HG03469 (cell line): ENCODE measurements at regions not wholly inside any gene's neighbourhood (a gene's known extent, or its start where the extent isn't known, plus 50 kb on each side); places are given as distances from the start of the nearest gene placed in this dataset.
"Not testable (repeated sequence)": the region's sequence is repeated elsewhere in the genome, so short reads cannot be mapped to it uniquely, and the experiment has no call there.

ENCODE experiments used
- ATAC-seq: cut with Tn5 transposase; IDR thresholded peaks from one replicate; pipeline ENCODE4 v1.9.1; 2021; ENCODE audit warnings: mild to moderate bottlenecking, moderate library complexity, moderate number of reproducible peaks; ENCODE audit not compliant: unreplicated experiment

DNA sequence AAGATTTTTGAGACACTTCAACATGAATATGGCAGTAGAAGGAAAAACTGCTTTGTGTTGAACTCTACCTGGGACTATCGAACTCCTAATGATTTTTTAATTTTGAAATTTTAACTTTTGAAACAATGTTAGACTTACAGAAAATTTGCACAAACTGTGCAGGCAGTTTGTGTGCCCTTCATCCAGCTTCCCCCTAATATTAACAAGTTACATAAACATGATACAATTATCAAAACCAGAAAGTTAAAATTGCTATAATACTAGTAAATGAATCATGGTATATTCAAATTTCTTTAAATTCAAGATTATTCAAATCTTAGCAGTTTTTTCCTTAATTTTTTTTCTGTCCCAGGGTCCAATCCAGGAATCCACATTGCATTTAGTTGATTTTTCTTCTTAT is 278.9 kb downstream of the ADGRL2 start:
- ATAC-seq: no peak

DNA sequence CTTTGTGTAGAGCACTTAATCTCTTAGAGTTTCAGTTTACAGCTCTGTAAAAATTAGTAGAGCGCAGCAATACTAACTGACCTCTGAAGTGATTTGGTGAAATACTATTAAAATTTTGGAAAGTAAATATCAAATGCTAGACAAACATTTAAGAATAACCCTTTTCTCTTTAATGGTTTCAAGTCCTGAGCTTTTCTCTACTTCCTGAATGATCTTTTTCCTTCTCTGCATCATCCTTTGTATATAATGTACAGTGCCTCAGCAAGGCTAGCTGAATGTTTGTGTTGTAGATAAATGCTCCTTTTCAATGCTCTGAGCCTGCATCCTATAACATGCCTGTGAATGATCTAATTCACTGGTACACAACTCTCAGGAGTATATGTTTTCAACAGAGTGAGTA is 272.9 kb downstream of the ADGRL2 start:
- no peak for ATAC-seq

DNA sequence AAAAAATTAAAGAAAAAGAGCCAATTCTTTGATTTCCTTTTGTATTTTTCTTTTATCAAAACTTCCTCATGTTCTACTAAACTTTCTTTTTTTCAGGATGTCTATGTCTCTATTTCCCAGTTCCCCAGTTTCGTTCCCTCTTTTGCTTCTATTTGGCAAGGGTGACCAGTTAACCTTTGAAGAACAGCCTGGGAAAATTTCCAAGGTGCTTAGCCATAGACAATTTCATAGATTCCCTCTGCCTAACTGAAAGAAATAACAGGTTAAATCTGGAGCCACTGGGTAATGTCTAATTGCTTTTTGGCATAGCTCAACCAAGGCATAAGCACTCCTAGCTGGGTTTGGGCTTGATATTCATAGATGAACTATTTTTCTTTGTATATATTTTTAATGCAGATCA is 272.3 kb downstream of the ADGRL2 start:
- no peak for ATAC-seq

DNA sequence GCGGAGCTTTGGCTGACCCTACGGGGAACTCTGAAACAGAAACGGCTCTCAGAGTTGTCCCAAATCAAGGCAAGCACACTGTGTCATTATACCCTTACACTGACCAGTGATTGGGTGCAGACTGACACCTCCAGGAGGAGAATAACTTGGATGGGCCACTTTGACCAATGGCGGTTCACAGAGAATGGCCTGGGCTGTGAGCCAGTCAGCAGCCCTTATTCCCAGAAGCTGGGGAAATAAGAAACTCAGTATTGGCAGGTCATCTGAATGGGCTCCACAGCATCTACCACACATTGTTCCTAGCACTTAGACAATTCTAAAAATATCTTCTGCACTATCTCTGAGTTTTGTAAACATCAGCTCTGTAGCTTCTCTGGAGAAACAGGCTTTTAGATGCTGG is 265.2 kb downstream of the ADGRL2 start:
- ATAC-seq: no peak

DNA sequence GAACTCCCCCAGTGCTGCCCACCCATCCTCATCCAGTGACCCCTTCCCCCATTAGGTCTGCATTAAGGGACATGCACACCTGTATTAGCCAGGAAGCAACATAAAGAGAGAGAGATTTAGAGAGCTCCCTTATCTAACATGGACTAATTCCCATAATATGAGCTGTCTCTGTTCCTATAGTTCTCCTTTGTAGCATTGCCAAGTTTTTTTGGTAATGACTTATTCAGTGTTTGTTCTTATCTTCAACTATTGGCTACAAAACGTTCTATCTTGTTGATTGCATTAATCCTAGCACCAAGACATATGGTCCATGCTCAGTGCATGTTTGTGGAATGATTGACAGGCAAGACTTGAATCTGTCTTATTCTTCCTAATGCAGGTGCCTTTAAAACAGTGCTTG is 264.0 kb downstream of the ADGRL2 start:
- no peak for ATAC-seq

DNA sequence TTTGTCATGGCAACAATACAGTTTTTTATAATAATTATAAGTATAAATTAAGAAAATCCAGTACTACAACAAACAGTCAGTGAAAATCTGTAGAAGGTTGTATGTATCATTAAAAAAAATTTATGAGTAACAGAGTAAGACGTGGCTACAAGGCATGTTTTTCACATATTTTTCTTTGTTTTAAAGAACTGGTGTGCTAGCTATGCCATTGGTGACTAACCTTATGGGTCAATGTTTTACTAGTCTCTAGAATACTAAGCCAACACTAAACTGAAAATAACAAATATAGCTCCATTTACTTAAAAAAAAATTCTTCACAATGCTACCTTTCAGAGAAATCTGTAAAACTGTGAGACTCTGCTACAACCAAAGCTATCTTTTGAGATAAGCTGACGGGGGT is 261.5 kb downstream of the ADGRL2 start:
- no peak for ATAC-seq

DNA sequence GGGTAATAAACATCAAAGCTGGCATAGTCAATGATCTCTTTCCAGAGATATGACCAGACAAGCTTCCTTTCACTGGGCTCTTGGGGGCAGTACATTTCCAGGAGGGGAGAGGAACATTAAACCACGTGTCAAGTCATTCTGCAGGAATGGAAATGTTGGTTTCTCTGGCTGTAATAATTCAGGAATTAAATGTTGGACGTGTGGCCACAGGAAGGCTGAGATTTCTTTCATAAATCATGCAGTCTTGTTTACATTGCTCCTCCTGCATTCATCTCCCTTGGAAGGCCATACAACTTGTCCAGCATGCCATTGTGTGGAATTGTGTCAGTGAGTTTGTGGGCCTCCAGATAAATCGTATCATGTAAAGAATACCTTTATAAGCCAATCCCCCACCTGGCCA is 259.2 kb downstream of the ADGRL2 start:
- ATAC-seq: no peak

DNA sequence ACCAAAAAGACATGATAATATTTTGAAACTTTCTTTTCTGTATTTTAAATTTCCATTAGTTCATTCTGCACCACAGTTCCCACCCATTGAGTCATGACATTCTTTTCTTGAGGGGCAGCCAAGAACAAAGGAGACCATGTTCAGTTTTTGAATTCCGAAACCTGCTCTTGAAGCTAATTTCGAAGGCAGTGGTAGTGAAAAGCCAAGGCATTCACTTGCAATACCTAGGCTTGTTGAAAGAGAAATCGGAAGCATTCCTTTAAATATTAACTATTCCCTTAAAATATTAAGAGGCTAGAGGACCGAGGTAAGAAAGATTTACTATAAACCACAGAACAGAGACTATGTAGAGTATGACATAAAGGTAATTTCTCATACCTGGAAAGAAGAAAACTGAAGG is 256.3 kb downstream of the ADGRL2 start:
- no peak for ATAC-seq

DNA sequence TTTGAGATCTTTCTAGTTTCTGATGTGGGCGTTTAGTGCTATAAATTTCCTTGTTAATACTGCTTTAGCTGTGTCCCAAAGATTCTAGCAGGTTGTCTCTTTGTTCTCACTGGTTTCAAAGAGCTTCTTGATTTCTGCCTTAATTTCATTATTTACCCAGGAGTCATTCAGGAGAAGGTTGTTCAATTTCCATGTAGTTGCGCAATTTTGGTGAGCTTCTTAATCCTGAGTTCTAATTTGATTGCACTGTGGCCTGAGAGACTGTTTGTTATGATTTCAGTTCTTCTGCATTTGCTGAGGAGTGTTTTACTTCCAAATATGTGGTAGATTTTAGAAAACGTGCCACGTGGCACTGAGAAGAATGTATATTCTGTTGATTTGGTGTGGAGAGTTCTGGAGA is 254.6 kb downstream of the ADGRL2 start:
- not testable (repeated sequence) for ATAC-seq

DNA sequence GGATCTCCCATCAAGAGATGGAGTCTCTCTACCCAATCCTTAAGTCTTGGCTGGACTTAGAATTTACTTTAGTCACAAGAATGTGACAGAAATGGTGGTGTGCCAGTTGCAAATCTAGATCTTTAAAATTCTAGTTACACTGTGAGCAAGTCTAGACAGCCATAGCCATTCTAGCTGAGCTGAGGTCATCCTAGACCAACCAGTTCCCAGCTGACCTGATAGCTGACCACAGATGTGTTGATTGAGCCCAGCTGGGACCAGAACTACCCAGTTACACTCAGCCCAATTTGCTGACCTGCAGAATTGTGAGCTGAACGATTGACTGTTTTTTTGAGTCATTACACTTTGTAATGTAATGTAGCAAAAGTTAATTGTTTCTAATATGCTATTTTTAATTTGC is 251.8 kb downstream of the ADGRL2 start:
- ATAC-seq: no peak

DNA sequence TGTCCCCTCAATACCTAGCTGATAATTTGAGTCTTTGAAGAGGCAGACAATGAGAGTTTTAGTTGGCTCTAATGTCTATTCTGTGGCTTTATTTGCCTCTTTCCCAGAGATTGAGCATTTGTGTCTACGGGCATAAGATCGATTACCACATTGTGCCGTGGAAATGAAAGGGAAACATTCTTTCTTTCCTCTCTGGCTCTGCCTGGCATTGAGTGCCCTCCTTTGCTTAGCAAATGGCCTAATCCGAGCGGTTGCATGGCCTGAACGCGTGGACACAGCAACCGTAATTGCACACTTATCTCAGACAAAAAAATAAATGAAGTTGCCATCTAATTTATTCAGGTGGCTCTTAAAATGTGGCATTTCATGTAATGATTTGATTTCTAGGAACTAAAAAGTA is 247.9 kb downstream of the ADGRL2 start:
- ATAC-seq: no peak

DNA sequence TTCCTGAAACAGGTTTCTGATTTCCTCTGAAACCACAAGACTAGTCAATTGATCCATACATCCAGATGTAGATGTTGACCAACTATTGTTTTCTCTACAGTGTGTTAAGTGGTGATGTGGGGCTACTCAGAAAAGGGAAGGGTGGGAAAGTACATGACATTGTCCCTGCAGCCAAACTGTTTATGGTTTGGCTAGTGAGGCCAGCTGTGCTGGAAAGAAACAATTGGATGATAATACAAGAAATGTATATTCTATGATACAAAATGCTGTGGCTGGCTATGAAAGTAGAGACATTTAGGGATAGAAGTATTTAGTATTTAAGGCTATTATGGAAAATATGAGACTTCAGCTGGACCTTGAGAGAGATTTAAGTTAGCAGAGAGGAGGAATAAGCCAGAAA is 244.5 kb downstream of the ADGRL2 start:
- ATAC-seq: no peak

DNA sequence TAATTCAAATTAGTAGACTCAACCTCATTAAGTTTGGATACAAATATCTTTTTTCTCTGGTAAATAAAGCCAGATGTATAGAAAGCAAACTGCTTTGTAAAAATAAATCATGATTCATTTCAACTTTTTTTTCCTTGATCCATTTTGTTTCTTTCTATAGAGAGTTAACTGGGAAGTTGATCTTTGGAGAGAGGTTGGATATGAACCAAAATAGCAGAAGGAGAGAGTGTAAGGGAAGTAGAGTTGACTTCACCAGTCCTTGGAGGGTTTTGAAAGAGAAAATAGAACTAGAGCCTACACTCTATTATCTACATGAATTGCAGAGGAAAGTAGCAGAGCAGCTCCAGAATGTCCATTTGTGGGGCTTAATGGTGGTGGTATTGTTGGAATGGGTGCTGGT is 243.8 kb downstream of the ADGRL2 start:
- ATAC-seq: no peak

DNA sequence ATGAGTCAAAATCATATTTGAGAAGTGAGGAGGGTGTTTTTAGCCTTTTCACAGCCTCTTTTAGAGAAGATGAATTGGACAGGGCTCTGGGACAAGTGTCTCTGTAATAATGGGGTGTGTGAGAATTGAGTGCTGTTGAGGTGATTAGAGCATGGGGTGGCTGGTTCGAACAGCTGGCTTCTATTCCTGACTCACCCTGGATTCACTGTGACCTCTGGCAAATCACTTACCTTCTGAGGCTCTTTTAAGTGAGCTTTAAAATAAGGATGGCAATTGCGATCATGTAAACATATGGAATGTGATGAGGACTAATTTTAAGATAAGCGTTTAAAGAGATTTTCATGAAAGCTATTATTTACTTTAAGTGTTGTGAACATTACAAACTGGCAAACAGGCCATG is 243.4 kb downstream of the ADGRL2 start:
- no peak for ATAC-seq

DNA sequence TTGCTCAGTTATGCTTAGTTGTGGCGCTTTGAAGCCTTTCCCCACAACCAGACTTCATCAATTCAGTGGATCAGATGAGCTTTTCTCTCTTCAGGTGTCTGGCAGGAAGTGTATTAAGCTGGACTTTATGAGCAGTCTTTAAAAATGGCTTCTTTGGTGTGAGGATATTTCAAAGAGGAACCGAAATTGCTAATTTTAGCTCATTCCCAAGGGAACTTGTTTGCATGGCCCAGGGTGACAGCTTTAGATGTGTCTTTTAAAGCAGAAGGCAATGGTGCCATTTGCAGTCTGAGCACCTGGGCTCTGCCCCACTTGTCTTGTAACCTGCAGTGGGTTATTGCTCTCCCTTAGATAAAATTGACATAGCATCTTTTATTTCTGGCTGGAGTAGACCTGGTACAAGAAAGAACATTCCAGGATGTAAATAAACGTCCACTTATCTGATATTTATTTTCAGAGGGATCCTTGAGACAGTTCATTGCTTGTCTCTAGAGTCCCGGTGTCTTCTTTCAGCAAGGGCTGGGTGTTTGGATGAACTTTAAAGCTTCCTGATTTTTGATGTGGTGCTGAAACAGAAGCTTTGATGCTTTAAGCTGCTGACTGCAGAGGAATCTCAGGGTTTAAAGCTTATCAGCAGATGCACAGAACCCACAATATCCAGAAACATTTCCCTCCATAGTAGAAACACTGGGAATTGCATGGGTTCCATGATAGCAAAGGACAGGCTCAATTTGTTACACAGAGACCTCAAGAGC is 241.7 kb downstream of the ADGRL2 start:
- ATAC-seq: no peak
